ENCODE measurements at regions not wholly inside any gene's neighbourhood (a gene's known extent, or its start where the extent isn't known, plus 50 kb on each side); places are given as distances from the start of the nearest gene placed in this dataset.

DNA sequence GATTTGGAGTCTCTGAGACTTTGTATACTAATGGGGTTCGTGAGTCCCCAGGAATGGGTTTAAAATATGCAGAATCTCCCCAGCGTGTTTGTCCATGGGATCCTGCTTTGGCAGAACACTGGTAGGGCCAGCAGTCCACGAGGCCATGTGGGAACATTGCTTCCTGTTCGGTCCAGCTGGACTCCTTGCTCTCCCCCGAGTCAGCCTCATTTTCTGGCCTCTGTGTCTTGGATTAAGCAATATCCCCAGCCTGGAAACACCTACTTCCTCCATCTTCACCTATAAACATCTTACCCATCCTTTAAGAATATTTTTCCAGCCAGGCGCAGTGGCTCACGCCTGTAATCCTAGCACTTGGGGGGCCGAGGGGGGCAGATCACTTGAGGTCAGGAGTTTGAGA, 142.4 kb downstream of the NAV1 start (continued):
- TF ChIP-seq, protein P1, sequence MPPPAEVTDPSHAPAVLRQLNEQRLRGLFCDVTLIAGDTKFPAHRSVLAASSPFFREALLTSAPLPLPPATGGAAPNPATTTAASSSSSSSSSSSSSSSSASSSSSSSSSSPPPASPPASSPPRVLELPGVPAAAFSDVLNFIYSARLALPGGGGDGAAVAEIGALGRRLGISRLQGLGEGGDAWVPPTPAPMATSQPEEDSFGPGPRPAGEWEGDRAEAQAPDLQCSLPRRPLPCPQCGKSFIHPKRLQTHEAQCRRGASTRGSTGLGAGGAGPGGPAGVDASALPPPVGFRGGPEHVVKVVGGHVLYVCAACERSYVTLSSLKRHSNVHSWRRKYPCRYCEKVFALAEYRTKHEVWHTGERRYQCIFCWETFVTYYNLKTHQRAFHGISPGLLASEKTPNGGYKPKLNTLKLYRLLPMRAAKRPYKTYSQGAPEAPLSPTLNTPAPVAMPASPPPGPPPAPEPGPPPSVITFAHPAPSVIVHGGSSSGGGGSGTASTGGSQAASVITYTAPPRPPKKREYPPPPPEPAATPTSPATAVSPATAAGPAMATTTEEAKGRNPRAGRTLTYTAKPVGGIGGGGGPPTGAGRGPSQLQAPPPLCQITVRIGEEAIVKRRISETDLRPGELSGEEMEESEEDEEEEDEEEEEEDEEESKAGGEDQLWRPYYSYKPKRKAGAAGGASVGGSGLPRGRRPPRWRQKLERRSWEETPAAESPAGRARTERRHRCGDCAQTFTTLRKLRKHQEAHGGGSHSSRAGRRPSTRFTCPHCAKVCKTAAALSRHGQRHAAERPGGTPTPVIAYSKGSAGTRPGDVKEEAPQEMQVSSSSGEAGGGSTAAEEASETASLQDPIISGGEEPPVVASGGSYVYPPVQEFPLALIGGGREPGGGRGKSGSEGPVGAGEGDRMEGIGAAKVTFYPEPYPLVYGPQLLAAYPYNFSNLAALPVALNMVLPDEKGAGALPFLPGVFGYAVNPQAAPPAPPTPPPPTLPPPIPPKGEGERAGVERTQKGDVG (CRISPR knock-in tag; IDR thresholded peaks at IDR 0.05), result no peak
- TF ChIP-seq TARDBP (IDR thresholded peaks at IDR 0.05; ENCODE audit: borderline replicate concordance), result no peak
- TF ChIP-seq MTA2 (IDR thresholded peaks at IDR 0.05; ENCODE audit: low read depth), result no peak
- no peak for TF ChIP-seq RUNX3 (IDR thresholded peaks at IDR 0.05; ENCODE audit: low read length)
- no peak for TF ChIP-seq IRF4 (IDR thresholded peaks at IDR 0.05; ENCODE audit: low read depth, low read length)
- TF ChIP-seq TBL1XR1 (IDR thresholded peaks at IDR 0.05; ENCODE audit: low read depth, low read length), result no peak

DNA sequence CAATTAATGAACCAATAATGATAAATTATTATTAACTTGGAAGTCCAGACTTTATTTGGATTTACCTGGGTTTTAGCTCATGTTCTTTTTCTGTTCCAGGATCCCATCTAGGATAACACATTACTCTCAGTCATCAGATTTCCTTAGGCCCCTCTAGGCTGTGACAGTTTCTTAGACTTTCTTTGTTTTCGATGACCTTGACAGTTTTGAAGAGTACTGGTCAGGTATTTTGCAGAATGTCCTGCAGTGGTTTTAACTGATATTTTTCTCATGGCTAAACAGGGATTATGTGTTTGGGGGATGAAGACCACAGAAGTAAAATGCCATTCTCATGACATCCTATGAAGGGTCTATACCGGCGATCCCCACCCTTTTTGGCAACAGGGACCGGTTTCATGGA, 144.0 kb downstream of the NAV1 start:
- no peaks in the 10 kb centered on the region for H3K79me2 ChIP-seq (ENCODE audit: control insufficient read depth, insufficient read depth, low read length)
- intact Hi-C loops (cut with micrococcal nuclease; ENCODE audit: unreplicated experiment), result no loop called here
- no peak overlapping the region for H2AFZ ChIP-seq (ENCODE audit: control insufficient read depth, low read depth, low read length)
- H4K20me1 ChIP-seq (ENCODE audit: control insufficient read depth, insufficient read depth), result no peaks in the 10 kb centered on the region
- SMC1A ChIA-PET (ENCODE audit: uncharacterized antibody, unreplicated experiment), result no interaction called here
- in situ Hi-C loops (cut with MboI), result no loop called here
- peaks cover 0 to 1% of the 10 kb centered on the region in 2 experiments for H3K27me3 ChIP-seq (replicated peaks in 1 of 2; ENCODE audit: control insufficient read depth in 2 of 2, insufficient read depth in 2 of 2, low read length in 1 of 2)
- no peak overlapping the region for H3K4me2 ChIP-seq (ENCODE audit: control insufficient read depth, insufficient read depth)
- H3K9ac ChIP-seq (ENCODE audit: control insufficient read depth, insufficient read depth, low read length), result no peak overlapping the region
- BruUV-seq (replicated peaks), result no TSS peak
- H3K4me1 ChIP-seq (ENCODE audit: control insufficient read depth, insufficient read depth, low read length), result no peaks in the 10 kb centered on the region
- H3K27ac ChIP-seq (ENCODE audit: control insufficient read depth, insufficient read depth), result no peak overlapping the region
- H3K9me3 ChIP-seq (replicated peaks; ENCODE audit: control insufficient read depth, insufficient read depth, low read length), result no peaks in the 10 kb centered on the region
- CTCF ChIA-PET, result no interaction called here
- WGBS (ENCODE audit: insufficient coverage, insufficient replicate concordance, low lambda C conversion rate, missing lambda C conversion rate), result 70% methylated on average over 4 of the region's 4 CpGs
- no peak for ATAC-seq
- H3K36me3 ChIP-seq (ENCODE audit: control insufficient read depth in 2 of 2, insufficient read depth in 2 of 2, low read length in 1 of 2), result no peaks in the 10 kb centered on the region
- no peak for DNase-seq (ENCODE audit: low read depth, low spot score)
- no peak for FAIRE-seq
- RAD21 ChIA-PET (ENCODE audit: unreplicated experiment), result no interaction called here
- H3K4me3 ChIP-seq, result no peak overlapping the region
- POLR2A ChIA-PET, result no interaction called here
- no peak for TF ChIP-seq MTA2 (IDR thresholded peaks at IDR 0.05; ENCODE audit: low read depth)
- no peak for TF ChIP-seq SIN3A (IDR thresholded peaks at IDR 0.05; ENCODE audit: low read depth, low read length)
- TF ChIP-seq HCFC1 (IDR thresholded peaks at IDR 0.05; ENCODE audit: low read length), result no peak
- TF ChIP-seq, protein P2, sequence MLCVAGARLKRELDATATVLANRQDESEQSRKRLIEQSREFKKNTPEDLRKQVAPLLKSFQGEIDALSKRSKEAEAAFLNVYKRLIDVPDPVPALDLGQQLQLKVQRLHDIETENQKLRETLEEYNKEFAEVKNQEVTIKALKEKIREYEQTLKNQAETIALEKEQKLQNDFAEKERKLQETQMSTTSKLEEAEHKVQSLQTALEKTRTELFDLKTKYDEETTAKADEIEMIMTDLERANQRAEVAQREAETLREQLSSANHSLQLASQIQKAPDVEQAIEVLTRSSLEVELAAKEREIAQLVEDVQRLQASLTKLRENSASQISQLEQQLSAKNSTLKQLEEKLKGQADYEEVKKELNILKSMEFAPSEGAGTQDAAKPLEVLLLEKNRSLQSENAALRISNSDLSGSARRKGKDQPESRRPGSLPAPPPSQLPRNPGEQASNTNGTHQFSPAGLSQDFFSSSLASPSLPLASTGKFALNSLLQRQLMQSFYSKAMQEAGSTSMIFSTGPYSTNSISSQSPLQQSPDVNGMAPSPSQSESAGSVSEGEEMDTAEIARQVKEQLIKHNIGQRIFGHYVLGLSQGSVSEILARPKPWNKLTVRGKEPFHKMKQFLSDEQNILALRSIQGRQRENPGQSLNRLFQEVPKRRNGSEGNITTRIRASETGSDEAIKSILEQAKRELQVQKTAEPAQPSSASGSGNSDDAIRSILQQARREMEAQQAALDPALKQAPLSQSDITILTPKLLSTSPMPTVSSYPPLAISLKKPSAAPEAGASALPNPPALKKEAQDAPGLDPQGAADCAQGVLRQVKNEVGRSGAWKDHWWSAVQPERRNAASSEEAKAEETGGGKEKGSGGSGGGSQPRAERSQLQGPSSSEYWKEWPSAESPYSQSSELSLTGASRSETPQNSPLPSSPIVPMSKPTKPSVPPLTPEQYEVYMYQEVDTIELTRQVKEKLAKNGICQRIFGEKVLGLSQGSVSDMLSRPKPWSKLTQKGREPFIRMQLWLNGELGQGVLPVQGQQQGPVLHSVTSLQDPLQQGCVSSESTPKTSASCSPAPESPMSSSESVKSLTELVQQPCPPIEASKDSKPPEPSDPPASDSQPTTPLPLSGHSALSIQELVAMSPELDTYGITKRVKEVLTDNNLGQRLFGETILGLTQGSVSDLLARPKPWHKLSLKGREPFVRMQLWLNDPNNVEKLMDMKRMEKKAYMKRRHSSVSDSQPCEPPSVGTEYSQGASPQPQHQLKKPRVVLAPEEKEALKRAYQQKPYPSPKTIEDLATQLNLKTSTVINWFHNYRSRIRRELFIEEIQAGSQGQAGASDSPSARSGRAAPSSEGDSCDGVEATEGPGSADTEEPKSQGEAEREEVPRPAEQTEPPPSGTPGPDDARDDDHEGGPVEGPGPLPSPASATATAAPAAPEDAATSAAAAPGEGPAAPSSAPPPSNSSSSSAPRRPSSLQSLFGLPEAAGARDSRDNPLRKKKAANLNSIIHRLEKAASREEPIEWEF (IDR thresholded peaks at IDR 0.05; ENCODE audit: insufficient replicate concordance, low read depth, low read length), result no peak
- TF ChIP-seq, protein P3, sequence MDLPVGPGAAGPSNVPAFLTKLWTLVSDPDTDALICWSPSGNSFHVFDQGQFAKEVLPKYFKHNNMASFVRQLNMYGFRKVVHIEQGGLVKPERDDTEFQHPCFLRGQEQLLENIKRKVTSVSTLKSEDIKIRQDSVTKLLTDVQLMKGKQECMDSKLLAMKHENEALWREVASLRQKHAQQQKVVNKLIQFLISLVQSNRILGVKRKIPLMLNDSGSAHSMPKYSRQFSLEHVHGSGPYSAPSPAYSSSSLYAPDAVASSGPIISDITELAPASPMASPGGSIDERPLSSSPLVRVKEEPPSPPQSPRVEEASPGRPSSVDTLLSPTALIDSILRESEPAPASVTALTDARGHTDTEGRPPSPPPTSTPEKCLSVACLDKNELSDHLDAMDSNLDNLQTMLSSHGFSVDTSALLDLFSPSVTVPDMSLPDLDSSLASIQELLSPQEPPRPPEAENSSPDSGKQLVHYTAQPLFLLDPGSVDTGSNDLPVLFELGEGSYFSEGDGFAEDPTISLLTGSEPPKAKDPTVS (IDR thresholded peaks at IDR 0.05; ENCODE audit: low read depth, low read length), result no peak
- TF ChIP-seq POLR2AphosphoS2 (IDR thresholded peaks at IDR 0.05; ENCODE audit: low read depth, low read length), result no peak
- TF ChIP-seq IRF4 (IDR thresholded peaks at IDR 0.05; ENCODE audit: low read depth, low read length), result no peak
- TF ChIP-seq, protein P4, sequence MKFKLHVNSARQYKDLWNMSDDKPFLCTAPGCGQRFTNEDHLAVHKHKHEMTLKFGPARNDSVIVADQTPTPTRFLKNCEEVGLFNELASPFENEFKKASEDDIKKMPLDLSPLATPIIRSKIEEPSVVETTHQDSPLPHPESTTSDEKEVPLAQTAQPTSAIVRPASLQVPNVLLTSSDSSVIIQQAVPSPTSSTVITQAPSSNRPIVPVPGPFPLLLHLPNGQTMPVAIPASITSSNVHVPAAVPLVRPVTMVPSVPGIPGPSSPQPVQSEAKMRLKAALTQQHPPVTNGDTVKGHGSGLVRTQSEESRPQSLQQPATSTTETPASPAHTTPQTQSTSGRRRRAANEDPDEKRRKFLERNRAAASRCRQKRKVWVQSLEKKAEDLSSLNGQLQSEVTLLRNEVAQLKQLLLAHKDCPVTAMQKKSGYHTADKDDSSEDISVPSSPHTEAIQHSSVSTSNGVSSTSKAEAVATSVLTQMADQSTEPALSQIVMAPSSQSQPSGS (IDR thresholded peaks at IDR 0.05; ENCODE audit: low read length), result no peak

Data from GM12878 (cell line).